Adrenal gland (tissue), 9 donors: ENCODE measurements at regions not wholly inside any gene's neighbourhood (a gene's known extent, or its start where the extent isn't known, plus 50 kb on each side); places are given as distances from the start of the nearest gene placed in this dataset.

ENCODE experiments used
- DNase-seq, 7 donors: peaks; one replicate each; pipeline ENCODE4 v3.0.0-alpha.2; 2019 to 2020
- H3K27ac ChIP-seq, 5 donors: fragments of 200-600 bp; sonication (generic) in 4 of 5; 1 replicate in 3 of 5; 2 replicates in 2 of 5; pipeline versions ENCODE4 v1.5.1 to v1.8.0; 2016 to 2020; ENCODE audit warnings: mild to moderate bottlenecking in 1 of 5
- H3K27me3 ChIP-seq: fragments of 200-600 bp; 2 replicates; pipeline ENCODE4 v1.8.0; 2021
- H3K36me3 ChIP-seq, 2 donors: fragments of 200-600 bp; replicated peaks in 1 of 2; 1 replicate in 1 of 2; 2 replicates in 1 of 2; pipeline versions ENCODE4 v1.5.1 to v1.8.0; 2018 to 2022
- H3K4me1 ChIP-seq, 2 donors: fragments of 200-600 bp; replicated peaks in 1 of 2; 1 replicate in 1 of 2; 2 replicates in 1 of 2; pipeline versions ENCODE4 v1.5.1 to v1.8.0; 2018 to 2021
- H3K4me3 ChIP-seq, 4 donors: fragments of 200-600 bp; sonication (generic) in 3 of 4; one replicate each; pipeline ENCODE4 v1.5.1; 2016 to 2018
- H3K9me3 ChIP-seq, 3 donors: fragments of 200-600 bp; sonication (generic) in 1 of 3; replicated peaks in 1 of 3; 1 replicate in 2 of 3; 2 replicates in 1 of 3; pipeline versions ENCODE4 v1.5.1 to v1.8.0; 2016 to 2021
- CTCF ChIP-seq, 6 experiments: fragments of 450-650 bp in 4 of 6; fragments of 200-600 bp in 2 of 6; sonication (generic) in 1 of 6; IDR thresholded peaks; 1 replicate in 5 of 6; 2 replicates in 1 of 6; pipeline versions ENCODE4 v1.5.1 to v1.8.0; 2016 to 2021; ENCODE audit warnings: antibody characterized with exemption in 6 of 6, mild to moderate bottlenecking in 2 of 6, moderate library complexity in 1 of 6
- POLR2A ChIP-seq, 2 donors: fragments of 450-650 bp; IDR thresholded peaks; one replicate each; pipeline ENCODE4 v1.6.1; 2017; ENCODE audit warnings: antibody characterized with exemption in 2 of 2, mild to moderate bottlenecking in 2 of 2, moderate library complexity in 1 of 2
- WGBS, 4 donors: extraction: QIAGEN DNeasy Blood & Tissue Kit in 2 of 4; methylation state at CpG; one replicate each; pipeline versions ENCODE4 v1.1.5 to v1.1.7; 2013 to 2017; 5-methylcytosine and 5-hydroxymethylcytosine counted together
- intact Hi-C, 2 donors: fragments of 100-400 bp; cut with DNase I; formaldehyde crosslinking; loops; one replicate each; pipeline versions ENCODE4 v1.14.1 to v1.15.0; 2022 to 2023
- donor health status: healthy with polysubstance abuse.
- donor health status: Bipolar disorder and iron deficiency.
- donor health status: DM: yes; HTN: yes; CAD: no.
- donor health status: DM: no; HTN: no; CAD: no.
- donor health status: DM: no; HTN: no; CAD: no.

GRCh38 chr5:104128348-104128747, 565.8 kb upstream of the NUDT12 start:
- no peak overlapping the region for H3K27ac ChIP-seq
- DNase-seq = no peak
- H3K36me3 ChIP-seq = no peaks in the 10 kb centered on the region
- H3K9me3 ChIP-seq = no peaks in the 10 kb centered on the region
- H3K4me3 ChIP-seq = no peak overlapping the region
- WGBS, 4 donors = 80 to 85% (median 82%) methylated on average over 5 of the region's 5 CpGs
- intact Hi-C loops = no loop called here
- no peaks in the 10 kb centered on the region for H3K4me1 ChIP-seq
- no peak for TF ChIP-seq POLR2A (IDR thresholded peaks at IDR 0.05)
- TF ChIP-seq CTCF (IDR thresholded peaks at IDR 0.05) = no peak
- H3K27me3 ChIP-seq = no peaks in the 10 kb centered on the region

- 42 to 53% (median 46%) methylated on average over 1 of the region's 1 CpG for WGBS, 4 donors
- Histone ChIP-seq H3K9me3 (no peaks in the 10 kb centered on the region), H3K4me1 (no peaks in the 10 kb centered on the region), H3K4me3 (no peak overlapping the region), H3K36me3 (no peaks in the 10 kb centered on the region), H3K27me3 (no peaks in the 10 kb centered on the region), H3K27ac (no peak overlapping the region)
- TF ChIP-seq CTCF (IDR thresholded peaks at IDR 0.05) = no peak
- no peak for TF ChIP-seq POLR2A (IDR thresholded peaks at IDR 0.05)
- DNase-seq = no peak
- intact Hi-C loops = no loop called here
These were observed 564.4 kb upstream of the NUDT12 start for GRCh38 chr5:104126980-104127379.

- intact Hi-C loops = no loop called here
These were observed 556.9 kb upstream of the NUDT12 start for GRCh38 chr5:104119529-104119928.

DNA sequence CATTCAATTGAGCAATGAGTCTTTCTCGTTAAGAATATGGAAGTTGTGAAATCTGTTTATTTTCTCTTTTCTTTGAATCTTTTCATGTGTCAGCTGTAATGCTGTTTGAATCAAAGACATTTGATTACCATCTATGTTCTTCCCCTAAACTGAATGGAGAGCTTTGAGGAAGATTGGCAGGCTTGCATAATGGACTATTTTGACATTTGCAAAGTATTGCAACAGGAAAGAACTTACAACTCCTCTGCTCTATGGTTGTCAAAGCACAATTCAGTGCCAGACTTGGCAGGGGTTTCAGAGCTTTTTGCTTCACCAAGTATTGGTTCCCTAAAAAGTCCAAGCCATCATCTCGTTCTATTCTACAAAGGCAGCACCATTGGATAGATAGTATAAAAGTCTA, 549.0 kb upstream of the NUDT12 start:
- WGBS, 4 donors = 74 to 77% (median 75%) methylated on average over 2 of the region's 2 CpGs
- Histone ChIP-seq H3K9me3 (peaks cover 0 to 12% (median 0%) of the 10 kb centered on the region in 3 donors), H3K36me3 (no peaks in the 10 kb centered on the region), H3K27me3 (no peaks in the 10 kb centered on the region), H3K27ac (no peak overlapping the region), H3K4me3 (no peak overlapping the region), H3K4me1 (no peaks in the 10 kb centered on the region)
- intact Hi-C loops = no loop called here
- DNase-seq = no peak
- TF ChIP-seq POLR2A (IDR thresholded peaks at IDR 0.05) (no peak), CTCF (IDR thresholded peaks at IDR 0.05) (no peak)

More at GRCh38 chr5:104119529-104119928, 556.9 kb upstream of the NUDT12 start:
- DNase-seq = no peak
- TF ChIP-seq POLR2A (IDR thresholded peaks at IDR 0.05) = no peak
- no peak for TF ChIP-seq CTCF (IDR thresholded peaks at IDR 0.05)
- no peaks in the 10 kb centered on the region for H3K4me1 ChIP-seq
- H3K4me3 ChIP-seq = no peak overlapping the region
- H3K27me3 ChIP-seq = no peaks in the 10 kb centered on the region
- H3K36me3 ChIP-seq = no peaks in the 10 kb centered on the region
- H3K27ac ChIP-seq = no peak overlapping the region
- no peaks in the 10 kb centered on the region for H3K9me3 ChIP-seq
